GM23248 (cell line): ENCODE measurements at regions not wholly inside any gene's neighbourhood (a gene's known extent, or its start where the extent isn't known, plus 50 kb on each side); places are given as distances from the start of the nearest gene placed in this dataset.

ENCODE experiments used
- DNase-seq: peaks from one replicate; pipeline ENCODE4 v3.0.0-alpha.2; 2015
- H2AFZ ChIP-seq: fragments of 200-600 bp; sonication (generic); 2 replicates; pipeline ENCODE4 v1.6.1; 2016; ENCODE audit warnings: antibody characterized with exemption
- H3F3A ChIP-seq: fragments of 200-600 bp; sonication (generic); 2 replicates; pipeline ENCODE4 v1.6.1; 2016; ENCODE audit warnings: mild to moderate bottlenecking, antibody characterized with exemption, mixed run types; ENCODE audit not compliant: insufficient read depth
- H3K27ac ChIP-seq: fragments of 200-600 bp; sonication (generic); 2 replicates; pipeline ENCODE4 v1.5.1; 2016; ENCODE audit warnings: mild to moderate bottlenecking
- H3K27me3 ChIP-seq: fragments of 200-600 bp; sonication (generic); replicated peaks from 2 replicates; pipeline ENCODE4 v1.6.1; 2016; ENCODE audit warnings: mild to moderate bottlenecking; ENCODE audit not compliant: insufficient read depth
- H3K36me3 ChIP-seq: fragments of 200-600 bp; sonication (generic); 2 replicates; pipeline ENCODE4 v1.6.1; 2016; ENCODE audit warnings: low read depth, mild to moderate bottlenecking
- H3K4me1 ChIP-seq: fragments of 200-600 bp; sonication (generic); 2 replicates; pipeline ENCODE4 v1.6.1; 2016; ENCODE audit warnings: mild to moderate bottlenecking; ENCODE audit not compliant: insufficient read depth
- H3K4me2 ChIP-seq: fragments of 200-600 bp; sonication (generic); one replicate; pipeline ENCODE4 v1.6.1; 2016; ENCODE audit warnings: mild to moderate bottlenecking; ENCODE audit not compliant: unreplicated experiment
- H3K4me3 ChIP-seq: fragments of 200-600 bp; sonication (generic); 2 replicates; pipeline ENCODE4 v1.5.1; 2016; ENCODE audit warnings: mild to moderate bottlenecking
- H3K79me2 ChIP-seq: fragments of 200-600 bp; sonication (generic); 2 replicates; pipeline ENCODE4 v1.6.1; 2016; ENCODE audit warnings: mild to moderate bottlenecking; ENCODE audit not compliant: insufficient read depth
- H3K9ac ChIP-seq: fragments of 200-600 bp; sonication (generic); 2 replicates; pipeline ENCODE4 v1.6.1; 2016; ENCODE audit warnings: mild to moderate bottlenecking
- H3K9me2 ChIP-seq: fragments of 200-600 bp; sonication (generic); 2 replicates; pipeline ENCODE4 v1.6.1; 2016; ENCODE audit warnings: mixed run types, mild to moderate bottlenecking, moderate library complexity; ENCODE audit not compliant: insufficient read depth
- H3K9me3 ChIP-seq: fragments of 200-600 bp; sonication (generic); one replicate; pipeline ENCODE4 v1.6.1; 2017; ENCODE audit warnings: low read depth
- H4K20me1 ChIP-seq: fragments of 200-600 bp; sonication (generic); 2 replicates; pipeline ENCODE4 v1.6.0; 2016; ENCODE audit not compliant: insufficient read depth
- EZH2 ChIP-seq: fragments of 200-600 bp; sonication (generic); IDR thresholded peaks from 2 replicates; pipeline ENCODE4 v1.6.1; 2018; ENCODE audit warnings: antibody characterized with exemption, mild to moderate bottlenecking; ENCODE audit not compliant: insufficient read depth, poor library complexity, severe bottlenecking
- EZH2phosphoT487 ChIP-seq: fragments of 200-600 bp; sonication (generic); IDR thresholded peaks from 2 replicates; pipeline ENCODE4 v1.6.1; 2018; ENCODE audit warnings: antibody characterized with exemption, moderate library complexity, mild to moderate bottlenecking, low read depth; ENCODE audit not compliant: insufficient read depth
- WGBS, 2 experiments: methylation state at CpG; one replicate each; pipeline ENCODE4 v1.1.6; 2015 to 2017; ENCODE audit warnings: low lambda C conversion rate in 2 of 2, low coverage in 1 of 2; ENCODE audit errors: missing lambda C conversion rate in 2 of 2; 5-methylcytosine and 5-hydroxymethylcytosine counted together
- in situ Hi-C: fragments of 300-500 bp; cut with MboI; formaldehyde crosslinking; loops from 2 replicates; pipeline ENCODE4 v1.15.0; 2020

DNA sequence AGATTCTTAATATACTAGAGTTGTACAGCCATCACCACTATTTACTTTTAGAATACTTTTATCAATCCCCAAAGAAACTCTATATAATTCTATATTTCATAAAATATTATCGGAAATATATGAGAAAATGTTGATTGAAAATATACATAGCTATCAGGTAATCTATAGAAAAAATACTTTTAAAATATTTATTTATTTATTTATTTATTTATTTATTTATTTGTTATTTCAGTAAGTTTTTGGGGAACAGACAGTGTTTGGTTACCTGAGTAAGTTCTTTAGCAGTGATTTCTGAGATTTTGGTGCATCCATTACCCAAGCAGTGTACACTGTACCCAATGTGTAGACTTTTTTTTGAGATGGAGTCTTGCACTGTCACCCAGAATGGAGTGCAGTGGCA lies 206.6 kb upstream of the DAAM1 start:
- no peak for TF ChIP-seq EZH2
- TF ChIP-seq EZH2phosphoT487 = no peak
- no peaks in the 10 kb centered on the region for H3K9me2 ChIP-seq
- no peak overlapping the region for H3K9ac ChIP-seq
- no peak overlapping the region for H3K27ac ChIP-seq
- no peaks in the 10 kb centered on the region for H3K36me3 ChIP-seq
- H3K4me2 ChIP-seq = no peak overlapping the region
- no peaks in the 10 kb centered on the region for H3K9me3 ChIP-seq
- no peaks in the 10 kb centered on the region for H4K20me1 ChIP-seq
- no peak overlapping the region for H3K4me3 ChIP-seq
- 62 to 63% methylated on average over 1 of the region's 1 CpG for WGBS, 2 experiments
- in situ Hi-C loops = no loop called here
- H3F3A ChIP-seq = no peaks in the 10 kb centered on the region
- no peak for DNase-seq
- no peaks in the 10 kb centered on the region for H3K4me1 ChIP-seq
- 0 out of 2 replicates have a peak, but pooled peaks cover 4% of the 10 kb centered on the region for H3K27me3 ChIP-seq
- no peak overlapping the region for H2AFZ ChIP-seq
- H3K79me2 ChIP-seq = no peaks in the 10 kb centered on the region

DNA sequence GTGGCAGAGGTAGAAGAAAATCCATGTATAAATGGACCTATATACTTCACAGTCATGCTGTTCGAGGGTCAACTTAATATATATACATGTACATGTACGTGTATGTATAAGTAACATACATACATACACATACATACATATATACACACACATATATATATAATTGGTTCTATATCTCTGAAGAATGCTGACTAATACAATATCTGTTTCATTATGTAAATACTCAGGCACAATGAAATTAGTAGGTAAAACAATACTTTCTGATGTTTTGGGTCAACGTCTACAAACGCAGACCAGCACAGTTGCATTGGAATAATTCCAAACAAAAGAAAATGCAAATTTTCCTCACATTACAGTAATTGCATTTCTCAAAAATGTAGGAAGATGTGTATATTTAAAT lies 202.7 kb upstream of the DAAM1 start:
- Histone ChIP-seq H3K4me3 (no peak overlapping the region), H3K9me3 (no peaks in the 10 kb centered on the region), H3K79me2 (no peaks in the 10 kb centered on the region), H3F3A (no peaks in the 10 kb centered on the region), H3K4me1 (no peaks in the 10 kb centered on the region), H3K9me2 (no peaks in the 10 kb centered on the region), H3K9ac (no peak overlapping the region), H3K36me3 (no peaks in the 10 kb centered on the region), H2AFZ (no peak overlapping the region), H3K27me3 (no peaks in the 10 kb centered on the region), H4K20me1 (no peaks in the 10 kb centered on the region), H3K27ac (no peak overlapping the region), H3K4me2 (no peak overlapping the region)
- TF ChIP-seq EZH2 = no peak
- TF ChIP-seq EZH2phosphoT487 = no peak
- 42 to 45% methylated on average over 4 of the region's 4 CpGs for WGBS, 2 experiments
- in situ Hi-C loops = no loop called here
- DNase-seq = no peak

DNA sequence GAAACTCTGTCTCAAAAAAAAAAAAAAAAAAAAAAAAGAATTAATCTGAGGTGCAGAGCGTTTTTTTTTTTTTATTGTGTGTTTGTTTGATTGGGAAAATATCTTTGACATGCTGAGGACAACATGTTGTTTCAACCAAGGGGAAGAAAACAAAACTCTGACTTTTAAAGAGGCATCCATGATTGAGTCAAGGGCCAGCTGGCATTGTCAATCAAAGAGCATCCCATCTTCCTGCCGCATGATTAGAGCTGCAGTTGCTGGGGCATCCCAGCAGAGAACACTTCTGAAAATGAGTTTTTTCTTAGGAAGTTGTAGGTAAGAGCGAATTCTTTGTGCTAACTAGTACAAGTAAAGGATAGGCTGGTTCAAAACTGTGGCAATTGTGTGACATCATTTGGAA lies 200.9 kb upstream of the DAAM1 start:
- no peak for DNase-seq
- 57 to 58% methylated on average over 2 to 3 of the region's 3 CpGs for WGBS, 2 experiments
- no peaks in the 10 kb centered on the region for H3K79me2 ChIP-seq
- no peak overlapping the region for H3K4me2 ChIP-seq
- H3K9ac ChIP-seq = no peak overlapping the region
- no peaks in the 10 kb centered on the region for H3K9me2 ChIP-seq
- in situ Hi-C loops = no loop called here
- no peak overlapping the region for H3K4me3 ChIP-seq
- H3K4me1 ChIP-seq = no peaks in the 10 kb centered on the region
- H3K27me3 ChIP-seq = no peaks in the 10 kb centered on the region
- no peaks in the 10 kb centered on the region for H3K9me3 ChIP-seq
- H3F3A ChIP-seq = no peaks in the 10 kb centered on the region
- no peaks in the 10 kb centered on the region for H3K36me3 ChIP-seq
- H2AFZ ChIP-seq = no peak overlapping the region
- H4K20me1 ChIP-seq = no peaks in the 10 kb centered on the region
- no peak for TF ChIP-seq EZH2
- TF ChIP-seq EZH2phosphoT487 = no peak
- no peak overlapping the region for H3K27ac ChIP-seq

DNA sequence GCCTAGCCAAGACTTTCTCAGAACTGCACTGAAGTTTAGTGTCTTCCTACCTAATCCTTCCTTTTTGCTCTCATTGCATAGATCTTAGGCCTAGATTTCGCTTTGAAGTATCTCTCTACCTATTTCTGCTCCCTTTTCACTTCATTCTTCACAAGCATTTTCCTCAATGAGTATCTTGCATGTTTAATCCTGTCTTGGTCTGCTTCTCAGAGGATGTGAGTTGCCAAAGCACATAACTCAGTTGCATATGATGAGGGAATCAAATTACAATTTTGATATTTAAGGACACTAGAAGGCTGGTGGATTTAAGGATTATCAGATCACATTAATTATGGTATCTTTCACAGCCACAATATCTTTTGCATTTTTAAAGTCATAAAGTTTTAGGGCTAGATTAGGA lies 195.5 kb upstream of the DAAM1 start:
- no peak overlapping the region for H2AFZ ChIP-seq
- no peaks in the 10 kb centered on the region for H3K27me3 ChIP-seq
- no peaks in the 10 kb centered on the region for H3K4me1 ChIP-seq
- DNase-seq = no peak
- no peak overlapping the region for H3K4me3 ChIP-seq
- H3K9me3 ChIP-seq = no peaks in the 10 kb centered on the region
- 0 out of 2 replicates have a peak, but pooled peaks cover 5% of the 10 kb centered on the region for H3F3A ChIP-seq
- no peaks in the 10 kb centered on the region for H3K9me2 ChIP-seq
- no peak overlapping the region for H3K4me2 ChIP-seq
- H3K79me2 ChIP-seq = no peaks in the 10 kb centered on the region
- no peak overlapping the region for H3K27ac ChIP-seq
- no peak overlapping the region for H3K9ac ChIP-seq
- in situ Hi-C loops = no loop called here
- H3K36me3 ChIP-seq = no peaks in the 10 kb centered on the region
- TF ChIP-seq EZH2 = no peak
- no peak for TF ChIP-seq EZH2phosphoT487
- 50 to 94% methylated on average over 1 of the region's 1 CpG for WGBS, 2 experiments
- H4K20me1 ChIP-seq = no peaks in the 10 kb centered on the region

DNA sequence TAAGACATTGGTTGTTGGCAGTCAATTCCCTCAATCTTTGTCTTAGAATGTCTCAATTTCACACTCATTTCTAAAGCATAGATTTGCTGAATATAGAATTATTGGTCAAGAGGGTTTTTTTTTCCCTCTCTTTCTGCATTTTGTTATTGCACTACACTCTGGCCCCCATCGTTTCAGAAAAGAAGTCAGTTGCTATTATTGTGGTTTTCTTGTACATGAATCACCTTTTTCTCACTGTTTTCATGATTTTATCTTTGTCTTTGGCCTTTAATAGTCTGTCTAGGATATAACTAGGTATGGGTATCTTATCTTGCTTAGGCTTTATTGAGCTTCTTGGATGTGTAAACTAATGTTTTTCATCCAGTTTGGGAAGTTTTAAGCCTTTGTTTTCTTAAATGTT lies 194.3 kb upstream of the DAAM1 start:
- TF ChIP-seq EZH2phosphoT487 (no peak), EZH2 (no peak)
- peak; percentile 7 for DNase-seq
- 0 out of 2 replicates have a peak, but pooled peaks cover 5% of the 10 kb centered on the region for H3F3A ChIP-seq
- H3K4me1 ChIP-seq = no peaks in the 10 kb centered on the region
- H3K9me2 ChIP-seq = no peaks in the 10 kb centered on the region
- no peak overlapping the region for H2AFZ ChIP-seq
- no peaks in the 10 kb centered on the region for H3K27me3 ChIP-seq
- no peak overlapping the region for H3K9ac ChIP-seq
- H3K36me3 ChIP-seq = no peaks in the 10 kb centered on the region
- no peak overlapping the region for H3K27ac ChIP-seq
- no peak overlapping the region for H3K4me3 ChIP-seq
- H3K79me2 ChIP-seq = no peaks in the 10 kb centered on the region
- H3K9me3 ChIP-seq = no peaks in the 10 kb centered on the region
- in situ Hi-C loops = no loop called here
- no peak overlapping the region for H3K4me2 ChIP-seq
- WGBS, 2 experiments = 0 to 4% methylated on average over 1 of the region's 1 CpG
- H4K20me1 ChIP-seq = no peaks in the 10 kb centered on the region
